ACC112 (cell line): ENCODE measurements at regions not wholly inside any gene's neighbourhood (a gene's known extent, or its start where the extent isn't known, plus 50 kb on each side); places are given as distances from the start of the nearest gene placed in this dataset.

ENCODE experiments used
- H2AFZ ChIP-seq: fragments of 200-600 bp; sonication (generic); one replicate; pipeline ENCODE4 v1.6.0; 2017; ENCODE audit warnings: antibody characterized with exemption, low read length; ENCODE audit not compliant: unreplicated experiment
- H3K27ac ChIP-seq: fragments of 200-600 bp; sonication (generic); 2 replicates; pipeline ENCODE4 v1.5.1; 2014; ENCODE audit warnings: low read depth, mild to moderate bottlenecking, antibody characterized with exemption, low read length, moderate library complexity
- H3K27me3 ChIP-seq: fragments of 200-600 bp; sonication (generic); 2 replicates; pipeline ENCODE4 v1.6.1; 2014; ENCODE audit warnings: mild to moderate bottlenecking, antibody characterized with exemption, low read length, moderate library complexity, mixed read lengths; ENCODE audit not compliant: insufficient read depth
- H3K36me3 ChIP-seq: fragments of 200-600 bp; sonication (generic); 2 replicates; pipeline ENCODE4 v1.6.1; 2016; ENCODE audit warnings: mild to moderate bottlenecking, antibody characterized with exemption, low read length, moderate library complexity, mixed read lengths; ENCODE audit not compliant: insufficient read depth
- H3K4me1 ChIP-seq: fragments of 200-600 bp; sonication (generic); one replicate; pipeline ENCODE4 v1.6.1; 2016; ENCODE audit warnings: low read length, mixed read lengths; ENCODE audit not compliant: insufficient read depth, unreplicated experiment, control insufficient read depth
- H3K4me3 ChIP-seq: fragments of 200-600 bp; sonication (generic); 2 replicates; pipeline ENCODE4 v1.5.1; 2014; ENCODE audit warnings: mild to moderate bottlenecking, low read depth, low read length
- H3K79me2 ChIP-seq: fragments of 200-600 bp; sonication (generic); one replicate; pipeline ENCODE4 v1.6.0; 2016; ENCODE audit warnings: low read length; ENCODE audit not compliant: control insufficient read depth, unreplicated experiment, insufficient read depth

DNA sequence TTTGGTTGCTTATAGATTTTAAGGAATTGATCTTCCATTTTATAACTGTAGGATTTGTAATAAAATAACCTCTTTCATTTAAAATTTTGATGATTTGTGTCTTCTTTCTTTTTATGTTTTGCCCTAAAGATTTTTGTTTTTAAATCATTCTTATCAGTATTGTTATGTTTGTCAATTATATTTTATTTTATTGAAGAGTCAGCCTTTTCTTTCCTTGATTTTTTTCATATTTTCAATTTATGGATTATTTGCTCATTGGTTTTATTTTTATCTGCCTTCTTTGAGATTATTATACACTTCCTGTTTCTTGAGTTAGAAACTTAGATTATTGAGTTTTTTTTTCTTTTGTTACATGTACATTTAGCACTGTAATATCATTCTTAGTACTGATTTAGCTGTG lies 233.4 kb upstream of the BRINP3 start:
- H3K4me1 ChIP-seq: no peaks in the 10 kb centered on the region
- no peak overlapping the region for H2AFZ ChIP-seq
- no peak overlapping the region for H3K4me3 ChIP-seq
- no peak overlapping the region for H3K27ac ChIP-seq
- no peaks in the 10 kb centered on the region for H3K79me2 ChIP-seq
- H3K36me3 ChIP-seq: no peaks in the 10 kb centered on the region
- no peaks in the 10 kb centered on the region for H3K27me3 ChIP-seq

- Histone ChIP-seq H3K4me3 (no peak overlapping the region), H3K36me3 (no peaks in the 10 kb centered on the region), H3K27me3 (no peaks in the 10 kb centered on the region), H3K79me2 (no peaks in the 10 kb centered on the region), H3K4me1 (no peaks in the 10 kb centered on the region), H2AFZ (no peak overlapping the region), H3K27ac (no peak overlapping the region)
Observed at GRCh38 chr1:190717055-190717454, 239.4 kb upstream of the BRINP3 start.

GRCh38 chr1:190736971-190737590 lies 259.4 kb upstream of the BRINP3 start:
- no peak overlapping the region for H3K4me3 ChIP-seq
- no peaks in the 10 kb centered on the region for H3K4me1 ChIP-seq
- H3K36me3 ChIP-seq: no peaks in the 10 kb centered on the region
- H3K79me2 ChIP-seq: no peaks in the 10 kb centered on the region
- no peak overlapping the region for H2AFZ ChIP-seq
- H3K27me3 ChIP-seq: no peaks in the 10 kb centered on the region
- no peak overlapping the region for H3K27ac ChIP-seq

GRCh38 chr1:190738317-190738716 lies 260.7 kb upstream of the BRINP3 start:
- H2AFZ ChIP-seq: no peak overlapping the region
- no peaks in the 10 kb centered on the region for H3K27me3 ChIP-seq
- no peaks in the 10 kb centered on the region for H3K36me3 ChIP-seq
- H3K4me3 ChIP-seq: no peak overlapping the region
- no peak overlapping the region for H3K27ac ChIP-seq
- no peaks in the 10 kb centered on the region for H3K79me2 ChIP-seq
- H3K4me1 ChIP-seq: no peaks in the 10 kb centered on the region

DNA sequence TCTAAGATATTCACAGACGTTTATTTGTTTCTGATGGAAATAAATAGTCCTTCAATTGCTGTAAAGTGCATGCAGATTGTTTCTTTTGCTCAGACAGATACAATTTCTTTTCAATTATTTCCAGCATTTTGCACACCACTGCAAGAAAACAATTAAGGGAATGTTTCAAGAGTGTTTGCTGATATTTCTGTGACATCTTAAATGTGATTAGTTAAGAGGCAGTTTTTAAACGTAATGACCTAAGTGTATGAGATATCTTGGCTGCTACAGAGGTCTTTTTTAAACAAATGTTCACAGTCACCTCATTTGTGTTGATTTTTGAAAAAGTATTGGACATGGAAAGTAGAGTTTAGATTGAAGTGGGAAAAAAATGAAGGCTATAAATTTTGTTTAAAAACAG lies 262.3 kb upstream of the BRINP3 start:
- Histone ChIP-seq H3K27me3 (no peaks in the 10 kb centered on the region), H3K27ac (no peak overlapping the region), H3K4me3 (no peak overlapping the region), H2AFZ (no peak overlapping the region), H3K4me1 (no peaks in the 10 kb centered on the region), H3K36me3 (no peaks in the 10 kb centered on the region), H3K79me2 (no peaks in the 10 kb centered on the region)

- Histone ChIP-seq H2AFZ (no peak overlapping the region), H3K79me2 (no peaks in the 10 kb centered on the region), H3K4me3 (no peak overlapping the region), H3K36me3 (no peaks in the 10 kb centered on the region), H3K27me3 (no peaks in the 10 kb centered on the region), H3K4me1 (no peaks in the 10 kb centered on the region), H3K27ac (no peak overlapping the region)
Observed at GRCh38 chr1:190747704-190748103, 270.0 kb upstream of the BRINP3 start.

- no peaks in the 10 kb centered on the region for H3K4me1 ChIP-seq
- no peak overlapping the region for H2AFZ ChIP-seq
- no peak overlapping the region for H3K4me3 ChIP-seq
- H3K27ac ChIP-seq: no peak overlapping the region
- H3K27me3 ChIP-seq: no peaks in the 10 kb centered on the region
- H3K79me2 ChIP-seq: no peaks in the 10 kb centered on the region
- no peaks in the 10 kb centered on the region for H3K36me3 ChIP-seq
Observed at GRCh38 chr1:190752131-190752530, 274.5 kb upstream of the BRINP3 start.

DNA sequence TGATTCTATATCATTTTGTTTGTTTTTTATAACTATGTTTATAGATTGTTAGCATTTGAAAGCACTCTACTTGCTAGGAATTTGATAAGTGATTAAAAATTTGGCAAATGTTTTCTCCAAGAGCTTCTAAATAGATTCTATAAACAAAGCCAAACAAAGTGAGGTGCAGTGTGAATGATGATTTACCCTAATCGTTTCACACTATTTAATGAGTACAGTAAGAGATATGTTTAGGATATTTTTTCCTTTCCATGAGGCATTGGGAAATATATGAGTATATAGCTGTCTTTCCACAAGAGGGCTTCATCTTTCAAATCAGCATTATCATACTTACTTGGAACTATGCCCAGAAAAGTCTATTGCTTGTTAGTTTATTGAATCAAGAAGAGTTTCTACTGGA lies 277.0 kb upstream of the BRINP3 start:
- Histone ChIP-seq H3K4me1 (no peaks in the 10 kb centered on the region), H3K79me2 (no peaks in the 10 kb centered on the region), H3K27me3 (no peaks in the 10 kb centered on the region), H2AFZ (no peak overlapping the region), H3K4me3 (no peak overlapping the region), H3K27ac (no peak overlapping the region), H3K36me3 (no peaks in the 10 kb centered on the region)

DNA sequence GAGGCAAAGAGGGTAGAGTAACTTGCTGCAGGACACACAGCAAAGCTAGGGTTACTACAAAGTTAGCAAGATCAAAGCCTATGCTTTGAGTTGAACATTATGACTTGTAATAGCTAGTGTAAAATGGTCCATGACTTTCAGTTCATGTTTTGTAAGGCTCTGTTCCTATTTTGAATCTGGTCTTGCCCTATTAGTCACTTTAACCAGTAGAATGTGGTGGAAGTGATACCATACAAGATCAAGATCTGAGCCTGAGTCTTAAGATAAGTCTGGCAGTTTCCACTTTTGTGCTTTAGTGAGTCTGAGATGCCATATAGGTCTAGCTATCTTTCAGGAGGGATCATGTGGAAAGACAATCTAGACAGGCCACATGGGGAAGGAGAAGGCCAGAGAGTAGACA lies 282.1 kb upstream of the BRINP3 start:
- no peaks in the 10 kb centered on the region for H3K27me3 ChIP-seq
- H3K4me3 ChIP-seq: no peak overlapping the region
- H3K27ac ChIP-seq: no peak overlapping the region
- H3K79me2 ChIP-seq: no peaks in the 10 kb centered on the region
- no peaks in the 10 kb centered on the region for H3K4me1 ChIP-seq
- no peak overlapping the region for H2AFZ ChIP-seq
- H3K36me3 ChIP-seq: no peaks in the 10 kb centered on the region

GRCh38 chr1:190762325-190762724 lies 284.7 kb upstream of the BRINP3 start:
- Histone ChIP-seq H3K4me1 (no peaks in the 10 kb centered on the region), H3K79me2 (no peaks in the 10 kb centered on the region), H3K27ac (no peak overlapping the region), H3K36me3 (no peaks in the 10 kb centered on the region), H3K27me3 (no peaks in the 10 kb centered on the region), H2AFZ (no peak overlapping the region), H3K4me3 (no peak overlapping the region)

- Histone ChIP-seq H3K27me3 (no peaks in the 10 kb centered on the region), H3K27ac (no peak overlapping the region), H3K4me3 (no peak overlapping the region), H3K36me3 (no peaks in the 10 kb centered on the region), H2AFZ (no peak overlapping the region), H3K4me1 (no peaks in the 10 kb centered on the region), H3K79me2 (no peaks in the 10 kb centered on the region)
Observed at GRCh38 chr1:190792873-190793272, 315.2 kb upstream of the BRINP3 start.
